Lung (tissue), 11 donors: ENCODE measurements at regions not wholly inside any gene's neighbourhood (a gene's known extent, or its start where the extent isn't known, plus 50 kb on each side); places are given as distances from the start of the nearest gene placed in this dataset.

Experiments used
- ATAC-seq: fragments of 200-7000 bp; cut with Tn5 transposase; one replicate; pipeline ENCODE4 v1.9.1; 2020; ENCODE audit warnings: moderate number of reproducible peaks; ENCODE audit not compliant: insufficient read depth, low FRiP score
- DNase-seq, 3 donors: peaks; one replicate each; pipeline ENCODE4 v3.0.0-alpha.2; 2013 to 2017
- H3K27ac ChIP-seq, 2 donors: one replicate each; pipeline ENCODE4 v1.5.1; 2013; ENCODE audit warnings: mild to moderate bottlenecking in 2 of 2, moderate library complexity in 2 of 2, control low read depth in 1 of 2, inconsistent platforms in 1 of 2, low read depth in 1 of 2, low read length in 1 of 2
- H3K27me3 ChIP-seq, 3 donors: one replicate each; pipeline ENCODE4 v1.5.1; 2013; ENCODE audit warnings: low read length in 2 of 3; ENCODE audit not compliant: control insufficient read depth in 3 of 3, insufficient read depth in 3 of 3
- H3K36me3 ChIP-seq, 4 donors: one replicate each; pipeline ENCODE4 v1.5.1; 2013; ENCODE audit warnings: low read length in 4 of 4, mild to moderate bottlenecking in 1 of 4, moderate library complexity in 1 of 4; ENCODE audit not compliant: control insufficient read depth in 4 of 4, insufficient read depth in 4 of 4
- H3K4me1 ChIP-seq, 5 donors: one replicate each; pipeline ENCODE4 v1.5.1; 2013; ENCODE audit warnings: low read length in 5 of 5, mild to moderate bottlenecking in 2 of 5, moderate library complexity in 1 of 5; ENCODE audit not compliant: control insufficient read depth in 5 of 5, insufficient read depth in 5 of 5
- H3K4me3 ChIP-seq: one replicate; pipeline ENCODE4 v1.5.1; 2013; ENCODE audit warnings: mild to moderate bottlenecking, control low read depth, moderate library complexity
- H3K9ac ChIP-seq, 2 donors: one replicate each; pipeline ENCODE4 v1.5.1; 2013; ENCODE audit warnings: low read length in 2 of 2, control low read depth in 1 of 2; ENCODE audit not compliant: insufficient read depth in 1 of 2
- H3K9me3 ChIP-seq, 4 donors: one replicate each; pipeline ENCODE4 v1.5.1; 2013; ENCODE audit warnings: low read length in 3 of 4, mild to moderate bottlenecking in 1 of 4, moderate library complexity in 1 of 4; ENCODE audit not compliant: control insufficient read depth in 4 of 4, insufficient read depth in 3 of 4
- CTCF ChIP-seq: IDR thresholded peaks from 2 replicates; pipeline ENCODE4 v1.5.1; 2012; ENCODE audit warnings: mild to moderate bottlenecking; ENCODE audit errors: control extremely low read depth, extremely low read depth
- WGBS, 2 donors: extraction: QIAGEN DNeasy Blood & Tissue Kit; methylation state at CpG; one replicate each; pipeline ENCODE4 v1.1.7; 2013; 5-methylcytosine and 5-hydroxymethylcytosine counted together
- donor health status: control.
- donor health status: control.
- donor health status: Bipolar disorder and iron deficiency.
- donor health status: healthy.
- donor health status: DM: yes; HTN: yes; CAD: no.

- Histone ChIP-seq H3K36me3 (no peaks in the 10 kb centered on the region), H3K4me3 (no peak overlapping the region), H3K9ac (no peak overlapping the region), H3K27ac (no peak overlapping the region), H3K27me3 (no peaks in the 10 kb centered on the region), H3K4me1 (no peaks in the 10 kb centered on the region), H3K9me3 (peaks cover 0 to 2% (median 0%) of the 10 kb centered on the region in 4 donors)
- no peak for DNase-seq
- no peak for ATAC-seq
- 45 to 64% methylated on average over 2 of the region's 2 CpGs for WGBS, 2 donors
- no peak for TF ChIP-seq CTCF
These were observed 226.6 kb upstream of the SLC24A2 start for GRCh38 chr9:20015427-20015931.

- Histone ChIP-seq H3K4me1 (no peaks in the 10 kb centered on the region), H3K9me3 (peaks cover 0 to 2% (median 0%) of the 10 kb centered on the region in 4 donors), H3K4me3 (no peak overlapping the region), H3K27ac (no peak overlapping the region), H3K36me3 (no peaks in the 10 kb centered on the region), H3K9ac (no peak overlapping the region), H3K27me3 (no peaks in the 10 kb centered on the region)
- TF ChIP-seq CTCF, result no peak
- WGBS, 2 donors, result 79 to 87% methylated on average over 4 of the region's 4 CpGs
- DNase-seq, result no peak
- ATAC-seq, result no peak
These were observed 225.3 kb upstream of the SLC24A2 start for GRCh38 chr9:20014168-20014567.

- H3K9ac ChIP-seq, result no peak overlapping the region
- H3K4me3 ChIP-seq, result no peak overlapping the region
- DNase-seq (no peak), ATAC-seq (no peak)
- TF ChIP-seq CTCF, result no peak
- no peak overlapping the region for H3K27ac ChIP-seq
- H3K36me3 ChIP-seq, result no peaks in the 10 kb centered on the region
- no peaks in the 10 kb centered on the region for H3K27me3 ChIP-seq
- no peaks in the 10 kb centered on the region for H3K4me1 ChIP-seq
- peaks cover 0 to 2% (median 0%) of the 10 kb centered on the region in 4 donors for H3K9me3 ChIP-seq
- WGBS, 2 donors, result 95 to 96% methylated on average over 3 of the region's 3 CpGs
These were observed 223.4 kb upstream of the SLC24A2 start for GRCh38 chr9:20012232-20012631.

GRCh38 chr9:20009606-20010005, 220.8 kb upstream of the SLC24A2 start:
- H3K4me1 ChIP-seq, result no peaks in the 10 kb centered on the region
- no peak for TF ChIP-seq CTCF

More at GRCh38 chr9:20009606-20010005, 220.8 kb upstream of the SLC24A2 start:
- Histone ChIP-seq H3K27ac (no peak overlapping the region), H3K9ac (no peak overlapping the region), H3K9me3 (peaks cover 0 to 2% (median 0%) of the 10 kb centered on the region in 4 donors), H3K4me3 (no peak overlapping the region), H3K36me3 (no peaks in the 10 kb centered on the region), H3K27me3 (no peaks in the 10 kb centered on the region)
- ATAC-seq (no peak), DNase-seq (no peak)
- 93 to 94% methylated on average over 2 of the region's 2 CpGs for WGBS, 2 donors
